ENCODE measurements at regions not wholly inside any gene's neighbourhood (a gene's known extent, or its start where the extent isn't known, plus 50 kb on each side); places are given as distances from the start of the nearest gene placed in this dataset.
"Not testable (repeated sequence)": the region's sequence is repeated elsewhere in the genome, so short reads cannot be mapped to it uniquely, and the experiment has no call there.

DNA sequence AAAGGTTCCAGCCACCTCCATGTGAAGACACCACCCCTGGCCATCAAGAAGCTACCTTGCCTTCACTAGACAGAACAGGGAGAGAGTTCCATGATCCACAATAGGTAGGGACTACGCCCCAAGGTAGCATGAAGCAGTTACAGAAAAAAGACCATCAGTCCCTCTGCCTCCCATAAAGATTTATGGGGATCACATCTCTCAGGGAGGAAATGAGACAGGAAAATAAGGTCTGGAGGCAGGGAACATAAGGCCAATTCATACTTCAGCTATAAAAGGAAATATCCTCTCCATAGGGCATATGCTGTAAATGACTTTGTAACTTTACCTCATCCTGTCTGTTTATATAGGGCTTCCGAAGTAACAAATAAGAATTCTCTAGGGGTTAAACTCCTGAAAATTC lies 129.4 kb downstream of the OR2B2 start:
- ATAC-seq (no peak), DNase-seq (ENCODE audit: missing footprints) (no peak)
- intact Hi-C loops (cut with DNase I) = no loop called here

DNA sequence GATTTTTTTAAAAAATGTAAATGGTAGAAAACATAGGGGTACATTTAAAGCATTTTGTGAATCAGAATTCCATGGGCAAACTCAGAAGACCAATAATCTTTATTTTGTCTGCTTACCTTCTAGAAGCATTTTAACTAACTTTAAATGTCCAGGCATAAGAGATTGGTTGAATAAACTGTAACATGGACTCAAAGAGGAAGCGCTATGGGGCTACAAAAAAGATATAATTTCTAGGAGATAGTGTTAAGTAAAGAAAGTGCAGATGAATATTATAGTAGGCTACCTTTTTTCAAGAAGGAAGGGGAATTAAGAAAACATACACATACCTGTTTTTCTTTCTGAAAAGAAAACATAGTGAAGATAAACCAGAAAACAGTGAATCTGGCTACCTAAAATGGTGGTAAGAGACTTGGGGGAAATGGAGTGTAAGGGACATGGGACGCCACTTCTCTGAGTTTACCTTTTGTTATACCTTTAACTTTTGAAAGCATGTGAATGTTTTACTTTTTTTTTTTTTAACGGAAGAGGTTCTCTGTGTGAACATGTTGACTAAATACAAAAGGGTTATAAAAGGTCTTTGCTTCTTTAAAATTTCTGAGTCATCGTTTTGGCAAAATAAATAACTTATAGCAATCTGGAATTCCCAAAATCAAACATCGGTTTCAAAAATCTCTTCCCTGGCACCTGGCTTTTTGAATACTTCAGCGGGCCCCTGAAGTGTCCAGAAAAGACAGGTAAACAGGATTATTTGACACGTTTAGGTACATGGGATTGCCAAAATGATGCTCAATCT lies 133.4 kb downstream of the OR2B2 start:
- DNase-seq (ENCODE audit: missing footprints) = no peak
- no peak for ATAC-seq
- intact Hi-C loops (cut with DNase I) = no loop called here

DNA sequence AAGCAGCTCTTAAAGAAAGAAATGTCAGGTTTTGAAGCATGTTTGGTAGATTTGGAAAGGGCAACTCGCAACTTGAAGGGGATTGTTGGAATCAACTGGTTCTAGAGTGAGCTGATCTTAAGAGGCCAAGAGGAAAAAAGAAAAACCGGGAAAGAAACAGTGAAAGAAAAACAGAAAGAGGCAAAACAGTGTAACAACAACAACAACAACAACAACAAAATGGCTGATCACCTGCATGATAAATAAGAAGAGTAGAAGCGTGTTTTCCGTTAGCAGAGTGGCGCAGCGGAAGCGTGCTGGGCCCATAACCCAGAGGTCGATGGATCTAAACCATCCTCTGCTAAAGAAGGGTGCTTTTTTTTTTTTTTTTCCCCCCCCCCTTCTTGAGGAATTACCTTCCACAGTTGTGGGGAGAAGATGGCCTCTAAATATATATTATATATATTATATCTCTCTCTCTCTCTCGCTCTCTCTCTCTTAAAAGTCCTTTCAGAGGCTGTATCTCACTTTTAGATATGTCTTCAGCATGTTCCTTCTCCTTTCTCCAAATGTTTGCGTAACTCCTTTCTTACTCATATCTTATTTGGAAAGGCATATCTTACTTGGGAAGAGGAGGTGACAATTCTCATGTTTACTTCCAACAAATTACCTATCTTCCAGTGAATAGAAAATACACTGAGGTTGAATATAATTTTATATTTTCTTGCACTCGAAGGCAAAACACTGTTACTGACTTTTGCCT lies 134.4 kb downstream of the OR2B2 start:
- no peak for DNase-seq (ENCODE audit: missing footprints)
- no peak for ATAC-seq
- intact Hi-C loops (cut with DNase I) = no loop called here

GRCh38 chr6:27777126-27777525 lies 135.1 kb downstream of the OR2B2 start:
- intact Hi-C loops (cut with DNase I) = no loop called here

GRCh38 chr6:27776504-27776903 lies 135.7 kb downstream of the OR2B2 start:
- intact Hi-C loops (cut with DNase I) = no loop called here
- DNase-seq (ENCODE audit: missing footprints) (no peak), ATAC-seq (no peak)

More at GRCh38 chr6:27777126-27777525, 135.1 kb downstream of the OR2B2 start:
- no peak for DNase-seq (ENCODE audit: missing footprints)
- no peak for ATAC-seq

GRCh38 chr6:27775796-27776184 lies 136.4 kb downstream of the OR2B2 start:
- intact Hi-C loops (cut with DNase I) = no loop called here
- ATAC-seq (no peak), DNase-seq (ENCODE audit: missing footprints) (no peak)

DNA sequence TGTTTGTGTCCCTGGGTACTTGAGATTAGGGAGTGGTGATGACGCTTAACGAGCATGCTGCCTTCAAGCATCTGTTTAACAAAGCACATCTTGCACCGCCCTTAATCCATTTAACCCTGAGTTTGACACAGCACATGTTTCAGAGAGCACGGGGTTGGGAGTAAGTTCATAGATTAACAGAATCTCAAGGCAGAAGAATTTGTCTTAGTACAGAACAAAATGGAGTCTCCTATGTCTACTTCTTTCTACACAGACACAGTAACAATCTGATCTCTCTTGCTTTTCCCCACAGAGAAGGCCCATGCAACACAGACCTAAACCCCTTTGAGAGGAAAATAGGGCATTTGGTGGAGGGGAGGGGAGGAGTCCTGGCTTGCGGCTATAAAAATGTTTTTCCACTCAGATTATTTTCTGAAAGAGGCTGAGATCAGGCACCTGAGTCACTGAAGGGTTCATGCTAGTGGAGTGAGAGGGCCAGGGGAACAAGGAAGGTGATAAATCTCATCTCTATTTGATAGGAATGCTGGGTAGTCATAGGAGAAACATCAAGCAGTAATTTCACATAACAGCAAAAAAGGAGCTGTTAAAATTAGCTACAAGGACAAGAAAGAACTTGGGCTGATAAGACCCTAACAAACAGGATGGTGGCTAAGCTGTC lies 136.9 kb downstream of the OR2B2 start:
- intact Hi-C loops (cut with DNase I); DNase-seq (ENCODE audit: missing footprints); ATAC-seq: not testable (repeated sequence)

DNA sequence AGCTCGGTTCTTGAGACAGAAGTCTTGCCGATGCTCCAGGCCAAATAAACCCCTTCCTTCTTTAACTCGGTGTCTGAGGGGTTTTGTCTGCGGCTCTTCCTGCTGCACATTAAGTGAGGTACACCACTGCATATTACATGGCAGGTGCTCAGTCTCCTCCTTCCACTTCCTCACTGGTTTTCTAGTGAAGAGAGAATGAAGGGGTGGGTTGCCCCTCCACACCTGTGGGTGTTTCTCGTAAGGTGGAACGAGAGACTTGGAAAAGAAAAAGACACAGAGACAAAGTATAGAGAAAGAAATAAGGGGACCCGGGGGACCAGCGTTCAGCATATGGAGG lies 138.0 kb downstream of the OR2B2 start:
- intact Hi-C loops (cut with DNase I); ATAC-seq: not testable (repeated sequence)

DNA sequence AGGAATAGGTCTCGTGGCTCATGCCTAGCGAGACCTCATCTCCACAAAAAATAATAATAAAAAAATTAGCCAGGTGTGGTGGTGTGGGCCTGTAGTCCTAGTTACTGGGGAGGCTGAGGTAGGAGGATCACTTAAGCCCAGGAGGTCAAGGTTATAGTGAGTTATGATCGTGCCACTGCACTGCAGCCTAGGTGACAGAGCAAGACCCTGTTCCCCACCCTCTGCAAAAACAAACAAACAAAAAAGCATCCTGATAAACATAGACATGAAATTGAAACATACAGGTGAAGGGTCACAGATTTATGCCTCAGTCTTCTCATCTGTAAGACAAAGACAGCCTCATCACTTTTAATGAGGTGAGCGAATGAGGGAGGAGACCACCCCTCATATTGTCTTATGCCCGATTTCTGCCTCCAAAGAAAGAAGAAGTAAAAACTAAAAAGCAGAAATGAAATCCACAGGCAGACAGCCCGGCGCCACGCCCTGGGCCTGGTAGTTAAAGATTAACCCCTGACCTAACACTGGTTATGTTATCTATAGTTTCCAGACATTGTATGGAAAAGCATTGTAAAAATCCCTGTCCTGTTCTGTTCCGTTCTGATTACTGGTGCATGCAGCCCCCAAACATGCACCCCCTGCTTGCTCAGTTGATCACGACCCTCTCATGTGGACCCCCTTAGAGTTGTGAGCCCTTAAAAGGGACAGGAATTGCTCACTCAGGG lies 138.5 kb downstream of the OR2B2 start:
- intact Hi-C loops (cut with DNase I); DNase-seq (ENCODE audit: missing footprints); ATAC-seq: not testable (repeated sequence)

More for the DNA sequence above, 138.0 kb downstream of the OR2B2 start:
- not testable (repeated sequence) for DNase-seq (ENCODE audit: missing footprints)

DNA sequence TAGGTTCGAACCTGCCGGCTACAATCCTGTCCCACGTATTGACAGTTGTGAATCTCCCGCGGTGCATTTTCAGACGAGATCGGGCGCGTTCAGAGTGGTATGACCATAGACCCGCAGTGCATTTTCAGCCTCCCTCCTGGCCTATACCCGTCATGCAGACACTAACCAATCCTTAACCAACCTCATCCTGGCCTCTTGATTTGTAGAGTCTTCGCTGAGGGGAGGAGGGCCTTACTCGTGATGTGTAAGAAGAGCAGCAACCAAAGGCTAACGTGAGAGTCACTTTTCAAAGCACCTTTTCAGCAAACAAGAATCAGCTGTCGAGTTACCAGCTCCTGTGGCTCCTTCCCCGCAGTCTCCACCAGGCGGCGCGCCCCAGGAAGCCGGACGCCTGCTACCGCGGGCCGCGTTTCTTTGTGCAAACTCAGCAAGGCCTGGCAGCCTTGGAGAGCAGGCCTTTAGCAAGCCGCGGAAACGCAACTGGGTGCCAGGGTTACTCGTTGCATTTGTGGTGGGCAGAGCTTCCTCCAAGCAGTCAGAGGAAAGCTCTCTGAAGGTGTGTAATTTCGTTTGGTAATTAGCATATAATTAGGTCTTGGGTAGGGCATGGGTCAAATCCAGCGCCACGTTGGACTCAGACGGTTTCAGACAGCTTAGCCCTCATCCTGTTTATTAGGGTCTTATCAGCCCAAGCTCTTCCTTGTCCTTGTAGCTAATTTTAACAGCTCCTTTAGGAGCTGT lies 139.8 kb downstream of the OR2B2 start:
- DNase-seq (ENCODE audit: missing footprints) = peak; percentile 94
- peak; percentile 81 for ATAC-seq
- intact Hi-C loops (cut with DNase I) = loop anchor here (1.0 kb wide), 1 partner anchor 123 kb away; no protein-coding TSS in a partner anchor

DNA sequence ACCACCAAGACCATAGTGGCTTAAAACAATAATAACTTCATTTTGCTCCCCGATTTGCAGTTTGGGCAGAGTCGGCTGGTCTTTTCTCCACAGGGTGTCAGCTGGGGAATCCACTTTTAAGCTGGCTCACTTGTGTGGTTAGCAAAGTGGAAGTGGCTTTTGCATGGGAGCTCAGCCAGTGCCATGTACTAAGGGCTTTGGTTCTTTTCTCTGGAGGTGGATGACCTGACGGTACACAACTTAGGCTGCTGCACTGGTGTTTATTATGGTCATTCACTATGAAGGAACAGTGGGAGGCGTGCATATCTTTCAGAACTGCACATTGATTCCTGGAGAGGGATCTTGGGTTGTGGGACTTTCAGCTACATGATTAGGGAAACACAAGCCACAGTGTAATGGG lies 141.0 kb downstream of the OR2B2 start:
- ATAC-seq (no peak), DNase-seq (ENCODE audit: missing footprints) (no peak)
- intact Hi-C loops (cut with DNase I) = no loop called here

DNA sequence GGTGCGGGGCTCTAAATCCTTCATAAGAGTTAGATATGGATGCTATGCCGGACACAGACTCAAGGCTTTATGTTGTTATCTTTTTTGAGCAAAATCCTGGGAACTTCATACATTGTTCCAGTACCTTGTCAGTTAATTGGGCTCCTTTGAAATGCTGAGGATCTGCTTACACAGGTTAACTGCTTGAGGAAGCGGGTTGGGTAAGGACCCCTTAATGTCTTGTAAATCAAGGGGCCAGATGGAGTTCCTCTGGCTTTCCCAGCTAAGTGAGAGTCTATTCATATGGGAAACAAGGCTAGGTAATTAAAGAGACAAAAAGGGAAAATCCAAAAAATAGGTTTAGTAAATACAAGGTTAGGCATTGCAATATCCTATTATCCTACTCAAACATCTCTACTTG lies 141.5 kb downstream of the OR2B2 start:
- ATAC-seq (no peak), DNase-seq (ENCODE audit: missing footprints) (no peak)
- intact Hi-C loops (cut with DNase I) = no loop called here

GRCh38 chr6:27768556-27768955 lies 143.6 kb downstream of the OR2B2 start:
- ATAC-seq (no peak), DNase-seq (ENCODE audit: missing footprints) (no peak)
- intact Hi-C loops (cut with DNase I) = no loop called here

DNA sequence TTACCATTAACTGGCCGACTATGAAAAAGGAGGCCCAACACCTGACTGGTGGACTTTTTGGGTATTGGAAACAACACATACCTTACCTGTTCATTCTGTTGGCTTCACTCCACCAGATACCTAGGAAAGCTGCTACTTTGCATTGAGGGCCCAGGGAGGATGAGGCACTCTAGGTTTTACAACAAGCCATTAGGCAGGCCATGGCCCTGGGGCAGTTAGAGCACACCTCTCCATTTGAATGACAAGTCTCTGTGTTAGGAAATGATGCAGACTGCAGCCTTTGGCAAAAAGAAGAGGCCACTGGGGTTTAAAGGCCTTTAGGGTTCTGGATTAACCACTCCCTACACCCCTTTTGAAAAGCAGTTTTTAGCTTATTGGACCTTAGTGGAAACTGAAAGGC lies 144.3 kb downstream of the OR2B2 start:
- intact Hi-C loops (cut with DNase I) = no loop called here
- DNase-seq (ENCODE audit: missing footprints) (no peak), ATAC-seq (no peak)

DNA sequence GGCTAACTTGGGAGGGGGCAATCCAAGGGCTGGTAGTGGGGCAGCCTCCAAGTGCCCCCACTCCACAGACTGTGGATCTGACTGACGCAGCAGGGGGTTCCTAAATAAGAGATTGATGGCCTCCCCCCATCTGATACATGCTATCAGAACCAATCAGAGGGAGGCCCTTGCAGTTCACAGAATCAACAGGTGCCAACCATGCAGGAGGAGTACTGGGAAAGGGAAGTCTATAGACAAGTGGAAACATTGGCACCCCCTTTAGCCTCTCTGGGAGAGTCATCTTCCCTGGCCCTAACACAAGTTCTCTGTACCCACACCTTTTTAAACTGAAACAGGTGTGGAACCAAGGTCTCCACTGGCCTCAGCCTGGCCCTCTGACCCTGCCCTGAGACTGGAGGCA lies 145.8 kb downstream of the OR2B2 start:
- ATAC-seq = no peak
- intact Hi-C loops (cut with DNase I) = no loop called here
- DNase-seq (ENCODE audit: missing footprints) = no peak

DNA sequence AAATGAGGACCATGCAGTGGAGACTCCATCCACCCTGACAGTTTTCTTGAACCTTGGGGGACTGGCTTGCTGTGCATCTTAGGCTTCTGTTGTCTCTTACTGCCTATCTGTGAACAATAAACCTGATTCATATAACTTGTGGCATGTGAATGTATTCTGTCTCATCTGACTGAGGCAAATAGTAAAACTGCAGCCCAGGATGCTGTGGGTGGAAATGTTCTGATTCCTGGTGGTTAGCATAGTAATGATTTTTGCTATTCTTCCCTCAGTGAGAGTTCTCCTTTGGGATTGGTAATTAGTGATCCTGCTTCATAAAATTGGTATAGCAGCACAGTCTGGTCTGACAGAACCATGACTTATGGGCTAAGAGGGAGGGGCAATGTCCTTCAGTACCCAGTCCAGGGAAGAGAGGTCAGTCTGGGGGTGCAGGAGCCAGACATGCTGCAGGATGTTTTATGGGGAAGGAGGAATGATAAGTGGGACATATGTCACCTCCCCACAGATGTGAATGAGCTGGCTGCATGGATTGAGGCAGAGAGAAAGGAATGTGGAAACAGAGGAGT lies 147.1 kb downstream of the OR2B2 start:
- no peak for DNase-seq (ENCODE audit: missing footprints)
- intact Hi-C loops (cut with DNase I) = no loop called here
- no peak for ATAC-seq

DNA sequence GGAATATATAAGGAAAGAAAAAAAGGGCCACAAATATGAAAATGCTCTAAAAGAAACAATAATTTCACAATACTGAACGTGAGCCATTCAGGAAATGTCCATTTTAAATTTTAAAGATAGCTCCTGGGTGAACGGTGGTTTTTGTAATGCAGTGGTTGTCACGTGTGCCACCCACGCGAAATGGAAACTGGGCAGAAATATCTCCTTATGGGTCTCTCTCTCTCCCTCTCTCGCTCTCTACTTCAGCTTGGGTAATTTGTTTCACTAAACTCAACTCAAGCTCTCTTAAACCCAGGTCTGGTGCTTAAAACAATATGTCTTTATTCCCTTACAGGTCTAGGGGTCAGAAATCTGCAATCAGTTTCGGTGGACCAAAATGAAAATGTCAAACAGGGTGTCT lies 150.8 kb downstream of the OR2B2 start:
- DNase-seq (ENCODE audit: missing footprints) (no peak), ATAC-seq (no peak)
- intact Hi-C loops (cut with DNase I) = no loop called here

- no peak for ATAC-seq
- DNase-seq (ENCODE audit: missing footprints) = no peak
- intact Hi-C loops (cut with DNase I) = no loop called here
Measured at GRCh38 chr6:27760464-27760863, 151.7 kb downstream of the OR2B2 start.

All from Right ventricle myocardium inferior (tissue), 1 donor.